SK-N-SH (cell line): ENCODE measurements at regions not wholly inside any gene's neighbourhood (a gene's known extent, or its start where the extent isn't known, plus 50 kb on each side); places are given as distances from the start of the nearest gene placed in this dataset.

ENCODE experiments used
- CTCF ChIA-PET: fragments of 300-600, 350-600 bp; formaldehyde crosslinking; extraction: SDS; loops from one replicate; lab custom pipeline; 2021; lab: Yijun Ruan, JAX
- POLR2A ChIA-PET: fragments of 350-600 bp; sonication (Branson Sonifier 250); formaldehyde crosslinking; extraction: SDS; loops from one replicate; lab custom pipeline; 2020; ENCODE audit warnings: antibody characterized with exemption, inconsistent platforms; lab: Yijun Ruan, JAX
- DNase-seq: peaks from one replicate; pipeline ENCODE4 v3.0.0; 2012
- H2AFZ ChIP-seq: fragments of 200-600 bp; sonication (generic); 2 replicates; pipeline ENCODE4 v1.8.1; 2016; ENCODE audit warnings: antibody characterized with exemption, mild to moderate bottlenecking, low read depth
- H3F3A ChIP-seq: fragments of 200-600 bp; sonication (generic); replicated peaks from 2 replicates; pipeline ENCODE3; 2016; ENCODE audit warnings: antibody characterized with exemption, mild to moderate bottlenecking; ENCODE audit not compliant: insufficient read depth
- H3K27ac ChIP-seq, 2 experiments: fragments of 200-500 bp in 1 of 2; fragments of 200-600 bp in 1 of 2; sonication (Bioruptor generic) in 1 of 2; sonication (generic), shearing (Covaris generic) in 1 of 2; 2 replicates each; pipeline versions ENCODE4 v1.5.1 to v1.6.1; 2014 to 2016; ENCODE audit warnings: low read depth in 2 of 2, inconsistent platforms in 1 of 2, low read length in 1 of 2, mild to moderate bottlenecking in 1 of 2, mixed read lengths in 1 of 2
- H3K27me3 ChIP-seq: fragments of 200-600 bp; sonication (generic), shearing (Covaris generic); 2 replicates; pipeline ENCODE4 v1.6.1; 2016; ENCODE audit warnings: mixed run types; ENCODE audit not compliant: insufficient read depth
- H3K36me3 ChIP-seq, 2 experiments: fragments of 200-500 bp in 1 of 2; fragments of 200-600 bp in 1 of 2; sonication (Bioruptor generic) in 1 of 2; sonication (generic) in 1 of 2; replicated peaks in 1 of 2; 2 replicates each; pipeline versions ENCODE3 to v1.5.1; 2014 to 2016; ENCODE audit warnings: low read length in 1 of 2, mild to moderate bottlenecking in 1 of 2; ENCODE audit not compliant: insufficient read depth in 2 of 2, control insufficient read depth in 1 of 2
- H3K4me1 ChIP-seq, 2 experiments: fragments of 200-500 bp in 1 of 2; fragments of 200-600 bp in 1 of 2; sonication (Bioruptor generic) in 1 of 2; sonication (generic), shearing (Covaris generic) in 1 of 2; 2 replicates each; pipeline versions ENCODE4 v1.5.1 to v1.6.1; 2014 to 2016; ENCODE audit warnings: low read depth in 1 of 2, low read length in 1 of 2, mixed run types in 1 of 2; ENCODE audit not compliant: insufficient read depth in 2 of 2, control insufficient read depth in 1 of 2
- H3K4me2 ChIP-seq: fragments of 200-600 bp; sonication (generic), shearing (Covaris generic); 2 replicates; pipeline ENCODE4 v1.6.1; 2017; ENCODE audit warnings: mixed run types
- H3K4me3 ChIP-seq, 2 experiments: fragments of 200-500 bp in 1 of 2; fragments of 200-600 bp in 1 of 2; sonication (Bioruptor generic) in 1 of 2; sonication (generic), shearing (Covaris generic) in 1 of 2; 2 replicates each; pipeline versions ENCODE4 v1.5.1 to v1.8.1; 2014 to 2016; ENCODE audit warnings: low read depth in 2 of 2, inconsistent platforms in 1 of 2, low read length in 1 of 2, mild to moderate bottlenecking in 1 of 2, mixed read lengths in 1 of 2, moderate library complexity in 1 of 2
- H3K79me2 ChIP-seq: fragments of 200-600 bp; sonication (generic); 2 replicates; pipeline ENCODE4 v1.8.1; 2017; ENCODE audit warnings: mild to moderate bottlenecking; ENCODE audit not compliant: insufficient read depth
- H3K9ac ChIP-seq: fragments of 200-600 bp; sonication (generic); 2 replicates; pipeline ENCODE4 v1.6.1; 2017; ENCODE audit warnings: mixed run types
- H3K9me2 ChIP-seq: fragments of 200-600 bp; sonication (generic); 2 replicates; pipeline ENCODE4 v1.6.1; 2017; ENCODE audit warnings: mixed run types
- H3K9me3 ChIP-seq: fragments of 200-600 bp; sonication (generic); 2 replicates; pipeline ENCODE4 v1.6.1; 2017; ENCODE audit warnings: mixed run types, mild to moderate bottlenecking, moderate library complexity
- H4K20me1 ChIP-seq: fragments of 200-600 bp; sonication (generic); 2 replicates; pipeline ENCODE4 v1.6.1; 2017; ENCODE audit warnings: mild to moderate bottlenecking, mixed run types; ENCODE audit not compliant: insufficient read depth
- CHD2 ChIP-seq: fragments of 150-350 bp; IDR thresholded peaks from 2 replicates; pipeline ENCODE4 v1.6.1; 2018; ENCODE audit warnings: low read length; ENCODE audit not compliant: partially characterized antibody
- ELF1 ChIP-seq: IDR thresholded peaks from 2 replicates; pipeline ENCODE4 v1.4.0; 2012
- EP300 ChIP-seq, 2 experiments: IDR thresholded peaks; 2 replicates each; pipeline versions ENCODE4 v1.4.0 to v1.6.1; 2012; ENCODE audit warnings: borderline replicate concordance in 1 of 2, low read depth in 1 of 2, low read length in 1 of 2
- FOSL2 ChIP-seq: IDR thresholded peaks from 2 replicates; pipeline ENCODE4 v1.4.0; 2012; ENCODE audit warnings: low read depth, mild to moderate bottlenecking, moderate library complexity, borderline replicate concordance
- FOXJ3 ChIP-seq: sonication (generic); formaldehyde crosslinking; IDR thresholded peaks from 2 replicates; pipeline ENCODE4 v1.5.1; 2020; ENCODE audit warnings: mild to moderate bottlenecking, missing genetic modification reagents
- GABPA ChIP-seq: IDR thresholded peaks from 2 replicates; pipeline ENCODE4 v1.4.0; 2012; ENCODE audit warnings: low read depth, mild to moderate bottlenecking
- GATA2 ChIP-seq: sonication (generic); formaldehyde crosslinking; IDR thresholded peaks from 2 replicates; pipeline ENCODE4 v1.5.0; 2020; ENCODE audit warnings: mild to moderate bottlenecking, missing genetic modification reagents
- IRF3 ChIP-seq: fragments of 150-350 bp; IDR thresholded peaks from 2 replicates; pipeline ENCODE4 v1.6.1; 2016; ENCODE audit warnings: mild to moderate bottlenecking, low read depth, low read length
- MAX ChIP-seq: IDR thresholded peaks from 2 replicates; pipeline ENCODE4 v1.4.0; 2012; ENCODE audit warnings: low read depth
- MEF2A ChIP-seq: IDR thresholded peaks from 2 replicates; pipeline ENCODE4 v1.4.0; 2012; ENCODE audit warnings: low read depth, borderline replicate concordance
- NRF1 ChIP-seq: IDR thresholded peaks from 2 replicates; pipeline ENCODE4 v1.6.1; 2012; ENCODE audit warnings: low read depth, mild to moderate bottlenecking, low read length
- POLR2AphosphoS5 ChIP-seq: IDR thresholded peaks from 2 replicates; pipeline ENCODE4 v1.6.1; 2012; ENCODE audit warnings: low read depth, low read length
- RAD21 ChIP-seq: IDR thresholded peaks from 2 replicates; pipeline ENCODE4 v1.6.1; 2012; ENCODE audit warnings: mild to moderate bottlenecking, low read length
- RFX5 ChIP-seq: IDR thresholded peaks from 2 replicates; pipeline ENCODE4 v1.6.1; 2012; ENCODE audit warnings: mild to moderate bottlenecking, improper control_type of control experiment, low read length
- SIN3A ChIP-seq: IDR thresholded peaks from 2 replicates; pipeline ENCODE4 v1.6.1; 2012; ENCODE audit warnings: low read depth, mild to moderate bottlenecking, low read length, moderate library complexity, borderline replicate concordance
- SMC3 ChIP-seq: IDR thresholded peaks from 2 replicates; pipeline ENCODE4 v1.6.1; 2012; ENCODE audit warnings: low read depth, low read length, improper control_type of control experiment
- TAF1 ChIP-seq: IDR thresholded peaks from 2 replicates; pipeline ENCODE4 v1.6.1; 2012; ENCODE audit warnings: low read depth, mild to moderate bottlenecking, low read length, moderate library complexity, borderline replicate concordance
- TCF12 ChIP-seq: IDR thresholded peaks from 2 replicates; pipeline ENCODE4 v1.4.0; 2012
- TEAD4 ChIP-seq: IDR thresholded peaks from 2 replicates; pipeline ENCODE4 v1.4.0; 2012; ENCODE audit warnings: mild to moderate bottlenecking, borderline replicate concordance; ENCODE audit not compliant: insufficient read depth
- USF2 ChIP-seq: fragments of 150-350 bp; IDR thresholded peaks from 2 replicates; pipeline ENCODE4 v1.6.1; 2017; ENCODE audit warnings: antibody characterized with exemption, low read length, low read depth, borderline replicate concordance
- YY1 ChIP-seq: IDR thresholded peaks from 2 replicates; pipeline ENCODE4 v1.4.0; 2012; ENCODE audit warnings: low read depth, mild to moderate bottlenecking
- ZBTB33 ChIP-seq: IDR thresholded peaks from 2 replicates; pipeline ENCODE4 v1.4.0; 2012; ENCODE audit warnings: low read depth, borderline replicate concordance
- WGBS: methylation state at CpG from one replicate; pipeline ENCODE4 v1.1.6; 2017; ENCODE audit warnings: low lambda C conversion rate; 5-methylcytosine and 5-hydroxymethylcytosine counted together

- Histone ChIP-seq H3K4me3 (no peak overlapping the region), H3K36me3 (no peaks in the 10 kb centered on the region), H4K20me1 (no peaks in the 10 kb centered on the region), H3K27me3 (no peaks in the 10 kb centered on the region), H3K9me3 (no peaks in the 10 kb centered on the region; the same call in 1 of the 2 replicates), H2AFZ (no peak overlapping the region), H3K27ac (no peak overlapping the region), H3K9ac (no peak overlapping the region), H3K79me2 (no peaks in the 10 kb centered on the region), H3K4me1 (peaks cover 0 to 6% of the 10 kb centered on the region in 2 experiments; a peak in 2 of 4 replicates), H3F3A (no peaks in the 10 kb centered on the region), H3K4me2 (no peak overlapping the region), H3K9me2 (no peaks in the 10 kb centered on the region)
- 34% methylated on average over 3 of the region's 3 CpGs for WGBS
- DNase-seq = peak; percentile 3
- ChIA-PET CTCF (interaction anchor here (1.4 kb wide), 1 partner anchor 81 kb away, joined by 3 read pairs; no protein-coding TSS in a partner anchor), POLR2A (no interaction called here)
- TF ChIP-seq MEF2A (no peak), SMC3 (no peak), SIN3A (no peak), MAX (no peak), IRF3 (no peak), ELF1 (no peak), FOSL2 (no peak), TAF1 (no peak), CHD2 (no peak), RAD21 (no peak; the same call in 1 of the 2 replicates), EP300 (IDR thresholded peaks at IDR 0.05; ENCODE audit: borderline replicate concordance in 1 of 2, low read depth in 1 of 2, low read length in 1 of 2) (no peak), USF2 (no peak), TEAD4 (no peak), YY1 (no peak), FOXJ3 (no peak)
These were observed 599.8 kb upstream of the CXADR start for GRCh38 chr21:16913010-16913409.

- H3K9me3 ChIP-seq = no peaks in the 10 kb centered on the region
- no peak overlapping the region for H3K4me2 ChIP-seq
- H3K9ac ChIP-seq = no peak overlapping the region
- H4K20me1 ChIP-seq = no peaks in the 10 kb centered on the region
- ChIA-PET POLR2A (no interaction called here), CTCF (no interaction called here)
- H3K79me2 ChIP-seq = no peaks in the 10 kb centered on the region
- H3K4me3 ChIP-seq = no peak overlapping the region
- no peak overlapping the region for H2AFZ ChIP-seq
- H3K4me1 ChIP-seq = no peaks in the 10 kb centered on the region
- no peaks in the 10 kb centered on the region for H3K36me3 ChIP-seq
- H3F3A ChIP-seq = no peaks in the 10 kb centered on the region
- no peak overlapping the region for H3K27ac ChIP-seq
- no peaks in the 10 kb centered on the region for H3K27me3 ChIP-seq
- no peak for DNase-seq
- H3K9me2 ChIP-seq = no peaks in the 10 kb centered on the region
- WGBS = 0% methylated on average over 1 of the region's 1 CpG
- TF ChIP-seq TCF12 (no peak), GATA2 (CRISPR knock-in tag) (no peak), IRF3 (no peak), NRF1 (no peak), GABPA (no peak), ZBTB33 (no peak), TAF1 (no peak), CHD2 (no peak), YY1 (no peak), POLR2AphosphoS5 (no peak), FOXJ3 (no peak), USF2 (no peak), RFX5 (no peak)
These were observed 584.4 kb upstream of the CXADR start for GRCh38 chr21:16928439-16928838.
